A673 (cell line): ENCODE measurements at regions not wholly inside any gene's neighbourhood (a gene's known extent, or its start where the extent isn't known, plus 50 kb on each side); places are given as distances from the start of the nearest gene placed in this dataset.

Source experiments
- BruUV-seq: library from RNA; stranded (reverse); fragments of 400-500 nt; replicated peaks from 2 replicates; lab custom pipeline; 2021; lab: Mats Ljungman, UMichigan
- CTCF ChIA-PET: fragments of 300-600 bp; sonication (Branson Sonifier 250); formaldehyde crosslinking; loops from one replicate; lab custom pipeline; 2022; ENCODE audit warnings: antibody characterized with exemption; lab: Charles Lee
- POLR2A ChIA-PET: fragments of 300-600 bp; sonication (Branson Sonifier 250); formaldehyde crosslinking; loops from one replicate; lab custom pipeline; 2022; ENCODE audit warnings: antibody characterized with exemption; ENCODE audit not compliant: low non-redundant PET; lab: Charles Lee
- DNase-seq: peaks from one replicate; pipeline ENCODE4 v3.0.0-alpha.2; 2015; ENCODE audit warnings: low spot score
- H3K27ac ChIP-seq: fragments of 200-600 bp; sonication (generic); 2 replicates; pipeline ENCODE4 v1.5.1; 2016; ENCODE audit warnings: mixed run types, low read depth, mild to moderate bottlenecking, mixed read lengths, antibody characterized with exemption, low read length; ENCODE audit not compliant: poor library complexity, severe bottlenecking
- H3K27me3 ChIP-seq: fragments of 200-600 bp; sonication (generic); replicated peaks from 2 replicates; pipeline ENCODE4 v1.6.1; 2017; ENCODE audit warnings: mixed run types, low read depth, mild to moderate bottlenecking, mixed read lengths, antibody characterized with exemption, low read length; ENCODE audit not compliant: insufficient read depth, poor library complexity
- H3K36me3 ChIP-seq: fragments of 200-600 bp; sonication (generic); 2 replicates; pipeline ENCODE4 v1.6.1; 2016; ENCODE audit warnings: mixed run types, mild to moderate bottlenecking, mixed read lengths, antibody characterized with exemption, low read length; ENCODE audit not compliant: insufficient read depth, poor library complexity, severe bottlenecking
- H3K4me1 ChIP-seq: fragments of 200-600 bp; sonication (generic); 2 replicates; pipeline ENCODE4 v1.6.1; 2017; ENCODE audit warnings: mixed run types, mild to moderate bottlenecking, mixed read lengths, antibody characterized with exemption, low read length; ENCODE audit not compliant: insufficient read depth, poor library complexity, severe bottlenecking
- H3K4me3 ChIP-seq: fragments of 200-600 bp; sonication (generic); 2 replicates; pipeline ENCODE4 v1.5.1; 2016; ENCODE audit warnings: low read depth, mixed run types, mild to moderate bottlenecking, mixed read lengths, low read length; ENCODE audit not compliant: poor library complexity, severe bottlenecking
- H3K9me3 ChIP-seq: fragments of 200-600 bp; sonication (generic); 2 replicates; pipeline ENCODE4 v1.6.1; 2016; ENCODE audit warnings: mixed run types, low read depth, mild to moderate bottlenecking, mixed read lengths, antibody characterized with exemption, low read length; ENCODE audit not compliant: poor library complexity, severe bottlenecking
- CTCF ChIP-seq: fragments of 300-800, 200-600 bp; sonication (generic); conservative IDR thresholded peaks from 2 replicates; pipeline ENCODE4 v1.5.1; 2017; ENCODE audit warnings: low read depth, mild to moderate bottlenecking, antibody characterized with exemption, low read length, moderate library complexity, mixed read lengths
- EZH2 ChIP-seq: fragments of 200-600 bp; sonication (generic); IDR thresholded peaks from 2 replicates; pipeline ENCODE4 v1.6.1; 2017; ENCODE audit warnings: borderline replicate concordance, low read depth, mild to moderate bottlenecking, mixed read lengths, antibody characterized with exemption, low read length; ENCODE audit not compliant: poor library complexity, severe bottlenecking
- intact Hi-C: fragments of 100-400 bp; cut with micrococcal nuclease; formaldehyde crosslinking; loops from one replicate; pipeline ENCODE4 v1.10.0; 2022; ENCODE audit not compliant: unreplicated experiment

- ChIA-PET POLR2A (no interaction called here), CTCF (no interaction called here)
- intact Hi-C loops = no loop called here
- DNase-seq = no peak
- no peak for TF ChIP-seq CTCF
- TF ChIP-seq EZH2 = no peak
- Histone ChIP-seq H3K4me1 (no peaks in the 10 kb centered on the region), H3K4me3 (no peak overlapping the region), H3K36me3 (no peaks in the 10 kb centered on the region), H3K27me3 (no peaks in the 10 kb centered on the region), H3K9me3 (no peaks in the 10 kb centered on the region), H3K27ac (no peak overlapping the region)
- no TSS peak for BruUV-seq
These were observed 82.4 kb downstream of the MRPS30 start for GRCh38 chr5:44891116-44891515.

- Histone ChIP-seq H3K9me3 (no peaks in the 10 kb centered on the region), H3K27ac (no peak overlapping the region), H3K27me3 (no peaks in the 10 kb centered on the region), H3K4me1 (no peaks in the 10 kb centered on the region), H3K4me3 (no peak overlapping the region), H3K36me3 (no peaks in the 10 kb centered on the region)
- DNase-seq = no peak
- POLR2A ChIA-PET = no interaction called here
- intact Hi-C loops = no loop called here
- CTCF ChIA-PET = no interaction called here
- BruUV-seq = no TSS peak
- TF ChIP-seq EZH2 = no peak
- TF ChIP-seq CTCF = no peak
These were observed 91.7 kb downstream of the MRPS30 start for GRCh38 chr5:44900273-44900954.

GRCh38 chr5:44907396-44907795 lies 98.6 kb downstream of the MRPS30 start:
- Histone ChIP-seq H3K9me3 (no peaks in the 10 kb centered on the region), H3K4me1 (no peaks in the 10 kb centered on the region), H3K27me3 (no peaks in the 10 kb centered on the region), H3K36me3 (no peaks in the 10 kb centered on the region), H3K4me3 (no peak overlapping the region), H3K27ac (no peak overlapping the region)
- TF ChIP-seq EZH2 (no peak), CTCF (no peak)
- intact Hi-C loops = no loop called here
- CTCF ChIA-PET = no interaction called here
- no TSS peak for BruUV-seq
- no peak for DNase-seq
- POLR2A ChIA-PET = interaction anchor here (0.6 kb wide), 1 partner anchor 46 kb away, joined by 3 read pairs; no protein-coding TSS in a partner anchor
